Stimulated activated naive CD4-positive, alpha-beta T cell treated with Interleukin-2 at 50 U/mL for 16 hours (primary cell): ENCODE measurements at regions not wholly inside any gene's neighbourhood (a gene's known extent, or its start where the extent isn't known, plus 50 kb on each side); places are given as distances from the start of the nearest gene placed in this dataset.

Experiments
- DNase-seq: peaks from one replicate; lab custom pipeline; 2025; lab: John Stamatoyannopoulos, UW

DNA sequence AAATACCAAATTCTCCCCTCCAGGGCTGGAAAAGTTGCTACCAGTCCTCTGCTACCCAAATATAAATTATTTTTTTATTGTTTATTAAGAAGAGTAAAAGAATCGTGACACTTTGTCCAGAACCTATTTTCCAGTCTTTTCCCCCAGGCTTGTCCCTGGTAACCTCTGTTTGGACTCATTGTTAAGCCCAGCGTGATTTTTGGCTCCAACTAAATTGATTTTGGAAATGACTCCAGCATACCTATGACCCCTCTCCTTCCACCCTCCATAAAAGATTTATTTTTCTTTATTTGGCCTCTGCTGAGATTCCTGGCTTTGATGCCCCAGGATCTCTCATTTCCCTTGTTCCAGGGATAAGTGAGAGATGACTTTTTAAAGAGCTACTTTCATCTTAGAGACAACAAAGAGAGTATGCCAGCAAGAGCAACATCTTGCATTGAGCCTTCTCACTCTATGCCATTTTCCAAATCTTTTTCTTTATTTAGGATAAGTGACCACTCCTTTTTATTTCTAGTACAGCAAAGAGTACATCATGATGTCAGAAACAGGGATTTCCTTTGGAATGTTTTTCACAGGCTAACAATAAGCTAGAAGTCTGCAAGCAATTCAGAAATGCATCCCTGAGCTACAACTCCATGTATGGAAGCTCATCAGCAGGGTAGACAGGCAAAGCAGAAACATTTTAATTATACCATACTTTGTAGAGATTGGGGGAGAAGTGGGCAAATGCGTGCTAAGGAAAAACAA, 75.8 kb downstream of the DAD1 start:
- no peak for DNase-seq

GRCh38 chr14:22512106-22512814, 76.8 kb downstream of the DAD1 start:
- no peak for DNase-seq

GRCh38 chr14:22510527-22511110, 78.4 kb downstream of the DAD1 start:
- no peak for DNase-seq

- DNase-seq: no peak
Measured at GRCh38 chr14:22509751-22510300, 79.2 kb downstream of the DAD1 start.

DNA sequence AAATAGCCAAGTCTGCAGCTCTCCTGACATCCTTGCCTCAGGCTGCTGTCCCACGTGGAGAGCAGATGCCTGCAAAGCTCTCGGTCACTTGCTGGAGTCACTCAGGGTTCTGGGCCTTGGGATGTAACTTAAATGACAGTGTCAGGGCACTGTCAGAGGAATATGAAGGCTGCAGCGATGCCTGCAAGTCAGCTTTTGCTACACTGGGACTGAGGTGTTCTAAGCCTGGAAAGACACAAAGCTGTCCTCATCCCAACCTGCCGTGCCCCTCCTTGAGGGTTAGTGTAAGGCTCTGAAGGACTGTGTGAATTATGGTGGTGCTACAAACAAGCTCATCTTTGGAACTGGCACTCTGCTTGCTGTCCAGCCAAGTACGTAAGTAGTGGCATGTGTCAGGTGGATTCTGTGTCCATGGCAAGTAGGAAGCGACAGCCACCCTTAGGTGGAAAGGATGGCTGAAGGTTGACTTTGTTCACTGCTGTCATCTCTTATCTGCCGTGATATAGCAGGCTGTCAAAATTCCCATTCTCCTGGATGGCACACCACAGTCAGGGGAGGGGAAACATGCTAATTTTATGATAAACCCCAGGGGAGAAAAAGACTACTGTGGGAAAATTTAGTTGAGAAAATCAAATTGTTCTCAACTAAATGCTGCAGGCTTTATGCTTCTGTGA, 79.9 kb downstream of the DAD1 start:
- no peak for DNase-seq

DNA sequence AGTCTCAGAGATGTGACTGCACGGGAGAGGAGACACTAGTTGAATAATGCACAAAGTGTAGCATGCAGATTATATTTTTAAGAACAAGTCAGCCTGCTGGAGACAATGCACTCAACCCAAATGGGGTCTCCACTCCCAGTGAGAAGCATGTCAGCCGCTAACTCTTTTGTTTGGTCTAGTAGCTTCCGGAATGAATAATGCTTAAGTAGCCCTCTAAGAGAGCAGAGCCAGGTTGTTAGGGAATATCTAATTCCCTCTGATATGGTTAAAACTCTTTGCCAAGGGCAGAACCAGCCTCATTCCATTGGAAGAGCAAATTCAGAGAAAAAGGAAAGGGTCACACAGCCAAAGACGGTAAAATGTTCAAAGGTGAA, 80.4 kb downstream of the DAD1 start:
- no peak for DNase-seq

DNA sequence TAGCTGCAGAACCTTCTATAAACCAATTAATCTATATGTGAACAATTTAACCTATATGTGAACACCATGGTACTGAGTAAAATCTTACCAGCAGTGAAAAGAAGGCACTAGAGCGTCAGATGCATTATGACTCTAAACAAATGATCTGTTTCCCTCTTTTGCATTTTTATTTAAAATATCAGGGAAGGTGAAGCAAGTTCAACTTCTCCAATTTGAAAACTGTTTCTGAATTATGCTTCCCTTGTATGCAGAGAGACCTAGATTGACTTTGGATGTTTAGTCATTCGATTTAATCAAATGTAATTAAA, 80.9 kb downstream of the DAD1 start:
- DNase-seq: no peak

DNA sequence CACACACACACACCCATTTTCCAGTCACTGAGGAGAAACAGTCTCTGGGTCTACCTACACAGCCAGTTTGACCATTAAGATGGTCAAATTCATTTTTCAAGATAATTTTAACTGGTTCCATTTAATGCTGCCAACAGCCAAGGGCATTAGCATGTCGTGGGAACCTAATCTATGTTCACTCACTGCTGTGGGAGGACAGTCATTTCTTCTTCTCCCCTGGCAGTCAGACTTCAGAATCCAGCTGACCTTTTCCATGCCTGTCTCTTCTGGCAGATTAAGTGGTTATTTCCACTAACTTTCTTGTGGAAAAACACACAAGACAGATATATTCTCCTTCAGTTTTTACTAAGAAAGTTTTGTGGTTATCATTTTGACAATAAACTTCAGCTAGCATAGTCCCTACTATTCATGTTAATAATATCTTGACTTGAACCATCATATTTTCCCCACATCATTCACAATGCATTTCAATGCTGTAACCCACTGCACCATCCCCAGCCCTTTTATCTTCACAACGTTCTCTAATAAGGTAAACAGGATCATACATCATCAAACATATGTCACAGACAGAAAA, 82.2 kb downstream of the DAD1 start:
- peak; percentile 15 for DNase-seq

- no peak for DNase-seq
Measured at GRCh38 chr14:22506378-22506710, 82.7 kb downstream of the DAD1 start.

- peak; percentile 22 for DNase-seq
Measured at GRCh38 chr14:22505697-22506377, 83.2 kb downstream of the DAD1 start.

GRCh38 chr14:22505309-22505696, 83.7 kb downstream of the DAD1 start:
- no peak for DNase-seq

GRCh38 chr14:22502551-22502950, 86.5 kb downstream of the DAD1 start:
- DNase-seq: no peak

- no peak for DNase-seq
Measured at GRCh38 chr14:22502007-22502406, 87.0 kb downstream of the DAD1 start.

DNA sequence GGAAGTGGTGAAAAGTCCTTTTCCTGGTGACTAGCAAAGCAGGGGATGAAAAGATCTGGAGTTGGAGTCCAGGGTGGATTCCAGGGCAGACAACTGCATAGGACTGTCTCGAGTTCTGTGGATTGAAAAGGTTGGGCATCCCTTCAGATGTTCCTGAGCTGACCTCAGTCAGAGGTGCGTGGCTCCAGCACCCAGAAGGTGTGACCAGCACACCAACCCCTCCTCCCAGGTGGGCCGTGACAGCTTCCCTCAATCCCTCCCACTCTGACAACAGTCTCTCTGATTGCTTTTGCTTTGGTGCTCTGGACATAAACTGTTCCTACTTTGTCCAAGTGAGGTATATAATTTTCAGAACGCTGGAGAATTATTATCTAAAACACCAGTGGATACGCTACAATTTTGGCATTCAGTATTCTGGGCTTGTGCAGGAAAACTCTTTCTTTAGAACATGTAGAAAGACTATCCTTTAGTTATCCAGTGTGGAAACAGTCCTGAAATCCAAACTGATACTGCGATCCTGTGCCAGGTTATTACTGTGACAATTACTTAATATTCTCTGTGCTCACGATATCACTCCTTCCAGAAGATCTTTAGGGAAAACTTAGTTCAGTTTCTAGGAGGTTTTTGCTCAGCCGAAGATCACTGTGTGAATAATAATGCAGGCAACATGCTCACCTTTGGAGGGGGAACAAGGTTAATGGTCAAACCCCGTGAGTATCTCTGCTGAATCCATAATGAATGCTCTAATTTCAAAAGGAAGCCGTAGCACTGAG, 87.9 kb downstream of the DAD1 start:
- no peak for DNase-seq

- DNase-seq: no peak
Measured at GRCh38 chr14:22500525-22500924, 88.5 kb downstream of the DAD1 start.

DNA sequence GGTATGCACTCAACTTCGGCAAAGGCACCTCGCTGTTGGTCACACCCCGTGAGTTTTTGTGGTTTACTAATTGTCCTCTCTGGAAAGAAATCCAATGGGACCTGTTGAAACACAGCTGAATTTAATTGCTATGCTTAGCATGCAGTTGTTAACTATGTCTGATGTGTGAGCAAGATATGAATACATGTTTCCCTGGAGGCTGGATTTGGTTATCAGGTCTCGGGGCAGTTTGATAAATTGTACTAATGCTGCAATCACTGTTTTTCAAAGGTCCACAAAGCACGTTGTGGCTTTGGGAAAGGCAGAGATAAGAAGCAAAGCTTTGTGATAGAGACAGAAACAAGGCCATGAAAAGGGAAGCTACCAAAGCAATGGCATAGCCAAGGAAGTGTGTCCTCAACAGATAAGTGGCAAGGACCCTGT, 91.3 kb downstream of the DAD1 start:
- no peak for DNase-seq

GRCh38 chr14:22497144-22497423, 91.9 kb downstream of the DAD1 start:
- DNase-seq: no peak

- DNase-seq: no peak
Measured at GRCh38 chr14:22494486-22495135, 94.4 kb downstream of the DAD1 start.

DNA sequence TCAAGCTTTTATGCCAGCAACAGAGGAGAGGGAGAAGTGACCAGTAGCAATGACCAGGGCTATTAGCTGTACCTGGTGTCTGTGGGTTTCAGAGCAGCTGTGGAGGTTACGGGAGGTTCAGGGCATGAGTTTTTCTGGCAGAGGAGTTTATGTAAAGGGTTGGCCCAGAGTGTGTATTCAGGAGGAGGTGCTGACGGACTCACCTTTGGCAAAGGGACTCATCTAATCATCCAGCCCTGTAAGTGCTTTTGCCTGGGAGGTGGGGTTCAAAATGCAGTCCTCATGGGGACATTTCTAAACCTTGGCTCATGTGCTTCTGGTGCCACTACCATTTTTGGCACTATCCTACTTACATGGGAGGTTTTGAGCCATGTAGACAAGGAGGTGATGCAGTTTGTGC, 95.3 kb downstream of the DAD1 start:
- no peak for DNase-seq

DNA sequence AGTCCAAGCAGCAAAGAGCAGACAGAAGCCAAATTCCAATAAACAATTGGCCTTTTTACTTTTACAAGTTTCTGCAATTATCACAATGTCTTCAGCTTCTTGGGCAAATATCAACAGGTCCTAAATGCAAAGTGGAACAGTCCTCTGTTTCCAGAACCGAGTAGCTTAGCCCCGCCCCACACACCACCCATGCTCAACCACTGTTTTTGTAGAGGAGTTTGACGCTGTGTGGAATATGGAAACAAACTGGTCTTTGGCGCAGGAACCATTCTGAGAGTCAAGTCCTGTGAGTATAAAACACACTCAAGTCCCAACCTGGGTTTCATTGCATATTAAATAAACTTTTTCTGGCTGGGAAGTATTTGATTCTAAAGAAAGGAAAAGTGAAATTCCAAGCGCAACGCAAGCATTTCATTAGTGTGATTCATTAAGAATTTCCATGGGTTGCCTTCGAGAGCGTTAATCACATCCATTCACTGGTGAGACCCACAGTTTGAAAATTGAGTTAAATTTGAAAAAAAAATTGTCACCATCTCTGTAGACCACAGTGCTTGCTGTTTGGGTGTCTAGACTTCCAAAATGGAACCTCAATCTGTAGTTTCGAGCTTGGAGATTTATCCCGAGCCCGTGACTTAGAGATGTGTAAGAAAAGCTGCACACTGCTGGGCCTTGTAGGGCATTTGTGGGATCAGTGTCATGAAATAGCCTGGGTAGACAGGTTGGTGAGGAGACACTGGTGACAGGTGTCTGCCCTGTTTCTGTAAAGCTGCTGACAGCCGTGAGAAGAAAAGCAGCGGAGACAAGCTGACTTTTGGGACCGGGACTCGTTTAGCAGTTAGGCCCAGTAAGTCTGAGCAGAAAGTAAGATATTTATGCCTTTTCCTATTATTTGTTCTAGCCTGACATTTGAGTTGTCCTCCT, 96.1 kb downstream of the DAD1 start:
- DNase-seq: peak; percentile 29
